Endothelial cell of umbilical vein (primary cell): ENCODE measurements at regions not wholly inside any gene's neighbourhood (a gene's known extent, or its start where the extent isn't known, plus 50 kb on each side); places are given as distances from the start of the nearest gene placed in this dataset.

ENCODE experiments used
- BruUV-seq: library from RNA; stranded (reverse); fragments of 400-500 nt; replicated peaks from 2 replicates; lab custom pipeline; 2021; lab: Mats Ljungman, UMichigan
- CTCF ChIA-PET: fragments of 300-600, 350-600 bp; sonication (Branson Sonifier 250); formaldehyde crosslinking; loops from one replicate; lab custom pipeline; 2021; ENCODE audit warnings: antibody characterized with exemption, inconsistent platforms; lab: Charles Lee
- POLR2A ChIA-PET: fragments of 300-600, 350-600 bp; sonication (Branson Sonifier 250); formaldehyde crosslinking; loops from one replicate; lab custom pipeline; 2021; ENCODE audit warnings: antibody characterized with exemption, inconsistent platforms; lab: Charles Lee
- DNase-seq: peaks from one replicate; pipeline ENCODE4 v3.0.0-alpha.2; 2011; ENCODE audit warnings: low read depth, low spot score
- FAIRE-seq: peaks from 2 replicates; lab custom pipeline; 2011; peaks lifted over from hg19 to GRCh38; lab: Jason Lieb, UNC
- H2AFZ ChIP-seq: 2 replicates; pipeline ENCODE4 v1.6.0; 2012; ENCODE audit warnings: low read depth, low read length, control low read depth, inconsistent platforms
- H3K27ac ChIP-seq: 2 replicates; pipeline ENCODE4 v1.5.1; 2011; ENCODE audit warnings: low read depth, mild to moderate bottlenecking, control low read depth, low read length, moderate library complexity; ENCODE audit not compliant: insufficient read depth
- H3K27me3 ChIP-seq, 2 experiments: 2 replicates each; pipeline versions ENCODE4 v1.6.0 to v1.6.1; 2011; ENCODE audit warnings: low read length in 2 of 2, mixed read lengths in 1 of 2; ENCODE audit not compliant: control insufficient read depth in 2 of 2, insufficient read depth in 2 of 2
- H3K36me3 ChIP-seq, 2 experiments: 2 replicates in 1 of 2; 3 replicates in 1 of 2; pipeline ENCODE4 v1.5.1; 2011; ENCODE audit warnings: low read length in 2 of 2, mild to moderate bottlenecking in 1 of 2, moderate library complexity in 1 of 2; ENCODE audit not compliant: control insufficient read depth in 2 of 2, insufficient read depth in 2 of 2; ENCODE audit errors: extremely low read depth in 1 of 2
- H3K4me1 ChIP-seq: 3 replicates; pipeline ENCODE4 v1.5.1; 2011; ENCODE audit warnings: mild to moderate bottlenecking, low read length; ENCODE audit not compliant: control insufficient read depth, insufficient read depth; ENCODE audit errors: extremely low read depth
- H3K4me2 ChIP-seq: 2 replicates; pipeline ENCODE4 v1.6.1; 2011; ENCODE audit warnings: low read length, control low read depth, mixed read lengths; ENCODE audit not compliant: insufficient read depth
- H3K4me3 ChIP-seq, 3 experiments: fragments of 200-600 bp in 1 of 3; sonication (generic), shearing (Covaris generic) in 1 of 3; replicated peaks in 1 of 3; 2 replicates each; pipeline ENCODE4 v1.5.1; 2011 to 2016; ENCODE audit warnings: control low read depth in 3 of 3, low read length in 3 of 3, mild to moderate bottlenecking in 2 of 3, inconsistent platforms in 1 of 3, low read depth in 1 of 3, moderate library complexity in 1 of 3; ENCODE audit not compliant: insufficient read depth in 1 of 3
- H3K79me2 ChIP-seq: 2 replicates; pipeline ENCODE4 v1.6.0; 2012; ENCODE audit warnings: low read length, inconsistent platforms; ENCODE audit not compliant: control insufficient read depth, insufficient read depth
- H3K9ac ChIP-seq: replicated peaks from 2 replicates; pipeline ENCODE3; 2011; ENCODE audit warnings: low read length, control low read depth; ENCODE audit not compliant: insufficient read depth; ENCODE audit errors: extremely low read depth
- H3K9me1 ChIP-seq: replicated peaks from 3 replicates; pipeline ENCODE4 v1.6.0; 2011; ENCODE audit warnings: mild to moderate bottlenecking, low read length; ENCODE audit not compliant: control insufficient read depth, insufficient read depth; ENCODE audit errors: extremely low read depth
- H3K9me3 ChIP-seq: replicated peaks from 2 replicates; pipeline ENCODE4 v1.5.1; 2012; ENCODE audit warnings: low read length, inconsistent platforms; ENCODE audit not compliant: control insufficient read depth, insufficient read depth
- H4K20me1 ChIP-seq: replicated peaks from 2 replicates; pipeline ENCODE3; 2011; ENCODE audit warnings: mild to moderate bottlenecking, low read length; ENCODE audit not compliant: control insufficient read depth, insufficient read depth; ENCODE audit errors: extremely low read depth
- CTCF ChIP-seq, 2 donors: IDR thresholded peaks; 1 replicate in 1 of 2; 2 replicates in 1 of 2; pipeline ENCODE4 v1.5.1; 2011; ENCODE audit warnings: low read length in 2 of 2, mild to moderate bottlenecking in 2 of 2, moderate library complexity in 2 of 2, control low read depth in 1 of 2, inconsistent platforms in 1 of 2, low read depth in 1 of 2; ENCODE audit not compliant: insufficient read depth in 1 of 2; ENCODE audit errors: extremely low read depth in 1 of 2
- EZH2 ChIP-seq: IDR thresholded peaks from 2 replicates; pipeline ENCODE4 v1.6.1; 2012; ENCODE audit warnings: borderline replicate concordance, low read depth, mild to moderate bottlenecking, moderate library complexity, low read length, inconsistent platforms; ENCODE audit not compliant: severe bottlenecking
- FOS ChIP-seq: IDR thresholded peaks from 2 replicates; pipeline ENCODE4 v1.6.1; 2011; ENCODE audit warnings: mild to moderate bottlenecking, low read length, moderate library complexity, borderline replicate concordance; ENCODE audit not compliant: insufficient read depth
- GATA2 ChIP-seq: IDR thresholded peaks from 2 replicates; pipeline ENCODE4 v1.7.0; 2011; ENCODE audit warnings: low read depth, mild to moderate bottlenecking, moderate library complexity, mixed read lengths, low read length; ENCODE audit not compliant: insufficient read length, insufficient read depth
- JUN ChIP-seq: IDR thresholded peaks from 2 replicates; pipeline ENCODE4 v1.6.1; 2011; ENCODE audit warnings: borderline replicate concordance, low read depth; ENCODE audit not compliant: insufficient read length, insufficient read depth
- MAX ChIP-seq: IDR thresholded peaks from 2 replicates; pipeline ENCODE4 v1.6.1; 2011; ENCODE audit not compliant: insufficient read depth, insufficient read length
- MYC ChIP-seq: IDR thresholded peaks from one replicate; pipeline ENCODE4 v1.6.1; 2011; ENCODE audit warnings: mild to moderate bottlenecking, low read depth, low read length
- POLR2A ChIP-seq: IDR thresholded peaks from 2 replicates; pipeline ENCODE4 v1.6.1; 2012; ENCODE audit warnings: low read depth, mild to moderate bottlenecking, control low read depth, low read length
- POLR2AphosphoS5 ChIP-seq: IDR thresholded peaks from 2 replicates; pipeline ENCODE4 v1.6.1; 2012; ENCODE audit warnings: low read depth, mild to moderate bottlenecking, control low read depth, low read length, moderate library complexity; ENCODE audit not compliant: insufficient read depth
- dilution Hi-C: fragments of 300-500 bp; cut with MboI; formaldehyde crosslinking; loops from one replicate; pipeline ENCODE4 v1.15.0; 2019; ENCODE audit warnings: low sequenced_read_pairs; ENCODE audit not compliant: extremely low pct_ligation_motif_present
- intact Hi-C: fragments of 100-400 bp; cut with micrococcal nuclease; formaldehyde crosslinking; loops from one replicate; pipeline ENCODE4 v1.10.0; 2022

- TF ChIP-seq FOS, result no peak
- TF ChIP-seq CTCF (IDR thresholded peaks at IDR 0.05; ENCODE audit: extremely low read depth in 1 of 2, insufficient read depth in 1 of 2, low read depth in 1 of 2, low read length in 2 of 2), result no peak
- TF ChIP-seq GATA2, result no peak
- no peak for TF ChIP-seq MAX
- no peak for TF ChIP-seq POLR2AphosphoS5
- no peak for TF ChIP-seq POLR2A
- TF ChIP-seq EZH2, result no peak
- no peak for TF ChIP-seq JUN
- no peak for TF ChIP-seq MYC
- BruUV-seq, result no TSS peak
- Histone ChIP-seq H4K20me1 (no peaks in the 10 kb centered on the region), H3K9me3 (no peaks in the 10 kb centered on the region), H3K9me1 (no peaks in the 10 kb centered on the region), H3K27ac (no peak overlapping the region), H3K4me3 (no peak overlapping the region), H3K4me2 (no peak overlapping the region), H3K79me2 (no peaks in the 10 kb centered on the region), H3K36me3 (no peaks in the 10 kb centered on the region), H3K9ac (no peak overlapping the region), H3K27me3 (no peaks in the 10 kb centered on the region), H3K4me1 (peaks cover 9% of the 10 kb centered on the region), H2AFZ (no peak overlapping the region)
- ChIA-PET CTCF (interaction anchor here (0.9 to 1.6 kb wide), 3 partner anchors 10 to 39 kb away, joined by 3 read pairs; no protein-coding TSS in a partner anchor), POLR2A (no interaction called here)
- no peak for FAIRE-seq
- no peak for DNase-seq
- dilution Hi-C loops (no loop called here), intact Hi-C loops (no loop called here)
These were observed 541.8 kb upstream of the CDH2 start for GRCh38 chr18:28718696-28719095.
